NCI-H2196 (cell line): ENCODE measurements at regions not wholly inside any gene's neighbourhood (a gene's known extent, or its start where the extent isn't known, plus 50 kb on each side); places are given as distances from the start of the nearest gene placed in this dataset.

Source experiments
- DNase-seq: peaks from one replicate; lab custom pipeline; 2025; ENCODE audit not compliant: unreplicated experiment; lab: John Stamatoyannopoulos, UW

DNA sequence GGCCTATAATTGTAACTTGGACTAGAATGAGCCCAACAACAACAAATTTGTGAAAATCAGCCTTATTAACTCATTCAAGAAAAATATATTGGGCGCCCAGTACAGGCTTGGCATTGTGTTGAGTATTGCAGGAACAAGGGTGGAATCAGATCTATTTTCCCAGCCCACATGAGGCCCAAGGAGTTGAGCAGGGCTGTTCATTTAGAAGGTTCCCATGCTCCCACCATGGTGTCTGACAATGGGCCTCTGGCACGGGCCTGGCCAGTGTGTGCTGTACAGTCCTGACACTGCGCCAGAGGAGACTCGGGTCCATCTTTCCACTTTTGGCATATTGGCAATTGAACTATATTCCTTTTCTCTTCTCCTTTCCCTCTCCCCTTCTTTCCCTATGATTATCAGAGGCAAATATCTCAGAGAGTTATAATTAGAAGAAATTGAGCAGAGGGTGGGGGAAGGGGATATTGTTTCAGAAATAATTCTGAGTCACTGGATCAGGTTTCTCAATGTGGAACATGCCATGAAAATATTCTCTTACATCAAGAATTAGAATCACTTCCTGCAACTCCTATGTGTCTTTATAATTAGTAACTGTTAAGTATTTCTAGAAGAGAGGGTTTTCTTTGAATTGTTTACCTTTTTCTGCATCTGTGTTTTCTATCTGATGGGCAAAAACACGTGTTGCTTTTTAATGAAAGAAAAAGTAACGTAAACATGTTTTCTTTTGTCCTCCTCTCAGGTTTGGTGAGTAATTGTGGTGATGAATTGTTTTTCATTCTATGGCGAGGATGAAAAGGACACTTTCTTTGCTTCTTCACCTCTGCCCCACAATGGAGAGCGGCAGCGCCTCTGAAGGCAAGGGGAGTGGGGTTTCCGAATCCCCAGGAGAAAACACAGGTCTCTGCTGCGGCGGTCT, 209.4 kb downstream of the FOXA2 start:
- no peak for DNase-seq

DNA sequence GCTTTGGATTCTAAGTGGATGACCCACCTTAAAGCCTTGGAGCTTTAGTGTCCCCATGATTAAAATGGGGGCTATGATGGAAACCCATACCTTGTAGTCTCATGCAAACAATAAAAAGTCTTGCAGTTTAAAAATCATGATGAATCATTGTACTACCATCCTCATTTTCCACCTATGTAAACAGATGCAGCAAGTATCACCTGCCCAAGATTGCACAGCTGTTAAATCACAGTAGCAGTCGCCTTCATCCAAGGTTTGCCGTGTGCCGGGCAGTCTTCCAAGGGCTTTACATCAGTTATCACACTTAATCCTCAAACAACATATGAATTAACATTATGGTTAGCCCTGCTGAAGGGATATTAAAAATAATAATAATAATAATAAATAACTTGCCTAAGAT, 210.3 kb downstream of the FOXA2 start:
- DNase-seq = peak; percentile 26

DNA sequence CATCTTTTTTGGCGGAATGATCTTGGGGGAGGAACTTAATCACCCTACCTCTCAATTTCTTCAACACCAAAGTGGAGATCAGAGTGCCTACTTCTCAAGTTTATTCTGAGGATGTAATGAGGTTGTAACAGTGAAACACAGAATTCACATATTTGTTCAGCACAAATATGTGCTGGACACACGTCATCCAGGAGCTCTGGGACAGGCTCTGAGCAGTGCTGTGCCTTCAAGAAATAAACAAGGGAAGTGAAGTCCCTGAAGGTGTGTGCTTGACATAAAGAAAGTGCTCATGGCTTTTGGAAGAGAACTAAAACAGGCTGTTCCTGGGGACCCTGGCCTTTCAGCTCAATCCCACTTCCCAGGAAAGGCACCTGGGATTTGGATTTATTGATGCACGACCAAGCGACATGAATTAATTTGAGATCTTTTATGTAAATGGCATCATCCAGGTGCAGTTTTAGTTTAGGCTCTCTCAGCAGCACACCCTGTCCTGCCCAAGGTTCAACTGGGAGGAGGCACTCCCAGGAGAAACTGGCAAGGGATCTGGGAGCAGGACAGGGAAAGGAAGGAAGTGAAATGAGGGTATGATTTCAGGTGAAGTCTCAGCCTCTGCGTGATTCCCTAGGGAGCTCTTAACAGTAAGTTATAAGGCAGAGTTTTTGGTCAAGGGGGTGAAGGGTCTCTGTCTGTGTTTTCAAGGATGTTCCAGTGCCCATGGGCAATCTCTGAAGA, 211.0 kb downstream of the FOXA2 start:
- DNase-seq = no peak

DNA sequence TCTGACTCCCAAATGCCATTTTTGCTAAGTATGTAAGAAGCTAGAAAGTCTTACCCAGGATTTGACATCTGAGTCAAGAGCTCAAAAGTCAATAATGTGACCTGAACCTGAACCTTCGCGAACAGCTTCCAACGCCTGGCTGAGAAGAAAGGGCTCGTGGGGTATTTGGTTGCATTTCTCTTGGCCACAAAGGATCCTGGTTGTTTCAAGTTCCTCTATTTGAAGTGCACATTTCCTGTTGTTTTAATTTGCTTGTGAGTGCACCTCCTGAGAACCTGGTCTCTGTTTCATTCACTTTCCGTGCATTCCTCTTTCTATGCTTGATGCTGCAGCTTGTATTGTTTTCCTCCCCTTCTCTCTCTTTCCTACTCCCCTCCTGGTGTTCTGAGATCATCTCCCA, 212.5 kb downstream of the FOXA2 start:
- DNase-seq = peak; percentile 56

DNA sequence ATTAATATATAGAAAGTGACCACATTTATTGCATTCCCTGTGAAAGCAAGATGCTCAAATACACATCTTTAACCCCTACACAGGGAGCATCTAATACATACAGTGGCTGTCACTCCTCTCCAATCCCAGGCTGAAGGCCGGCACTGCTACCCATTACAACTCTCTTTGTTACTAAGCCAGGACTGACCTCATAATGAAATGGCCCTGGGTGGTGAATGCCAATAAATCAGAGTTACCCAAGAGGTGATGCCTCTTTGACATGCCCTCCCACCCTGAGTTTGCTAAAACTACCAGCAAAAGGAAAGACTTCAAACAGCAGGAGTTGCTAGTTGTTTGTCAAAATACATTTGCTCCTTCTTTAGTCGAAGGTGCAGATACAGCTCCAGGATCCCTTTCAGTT, 214.2 kb downstream of the FOXA2 start:
- no peak for DNase-seq

DNA sequence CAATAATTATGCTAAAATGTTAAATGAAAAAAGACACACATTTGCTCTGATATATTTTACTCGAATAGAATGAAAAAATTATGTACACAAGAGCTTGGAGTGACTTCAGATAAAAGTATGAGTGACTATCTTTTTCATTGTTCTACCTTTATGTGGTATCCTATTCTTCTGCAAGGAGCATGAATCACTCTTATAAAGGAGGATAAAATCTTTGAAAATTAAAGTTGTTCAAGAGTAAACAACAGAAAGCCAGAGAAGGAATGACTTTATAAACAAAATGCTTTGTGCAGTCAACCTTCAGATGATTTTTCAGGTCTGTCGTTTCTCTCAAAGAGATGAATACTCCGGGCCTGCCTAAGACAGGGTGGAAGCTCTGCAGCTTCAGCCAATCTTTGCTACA, 215.3 kb downstream of the FOXA2 start:
- DNase-seq = no peak

DNA sequence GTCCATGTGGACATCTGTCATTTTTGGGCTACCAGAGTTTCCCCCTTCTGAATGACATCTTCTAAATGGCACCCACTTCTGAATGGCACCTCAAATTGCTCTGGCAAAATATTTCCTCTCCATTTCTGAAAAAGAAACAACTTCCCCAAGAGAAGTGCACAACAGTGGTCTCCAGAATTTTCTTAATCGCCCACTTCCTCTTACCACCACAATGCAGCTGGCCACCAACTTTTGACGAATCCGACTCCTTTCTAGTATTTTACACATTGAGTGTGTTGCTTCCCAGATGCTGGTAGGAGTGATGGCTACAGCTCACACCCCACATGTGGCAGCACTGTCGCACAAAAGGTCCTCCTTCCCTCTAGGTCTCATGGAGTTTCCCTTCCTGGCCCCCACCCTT, 216.1 kb downstream of the FOXA2 start:
- DNase-seq = no peak

DNA sequence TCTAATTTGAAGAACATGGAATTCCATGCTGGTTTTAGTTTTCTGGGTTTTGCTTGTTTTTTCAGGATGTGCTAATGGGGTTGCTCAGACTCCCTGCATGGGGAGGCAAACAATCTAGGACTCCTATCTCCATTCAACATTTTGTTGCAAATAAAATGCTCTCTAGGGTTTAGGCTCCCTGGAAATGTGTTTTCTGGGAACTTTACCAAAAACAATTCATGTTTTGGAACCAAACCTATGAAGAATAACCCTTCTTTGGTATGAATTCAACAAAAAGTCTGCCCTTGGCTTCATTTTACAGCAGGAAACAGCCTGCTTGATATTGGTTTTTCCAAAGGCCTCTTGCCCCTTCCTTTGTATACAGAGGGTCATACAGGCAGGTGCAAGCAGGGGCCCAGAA, 217.7 kb downstream of the FOXA2 start:
- DNase-seq = peak; percentile 31

DNA sequence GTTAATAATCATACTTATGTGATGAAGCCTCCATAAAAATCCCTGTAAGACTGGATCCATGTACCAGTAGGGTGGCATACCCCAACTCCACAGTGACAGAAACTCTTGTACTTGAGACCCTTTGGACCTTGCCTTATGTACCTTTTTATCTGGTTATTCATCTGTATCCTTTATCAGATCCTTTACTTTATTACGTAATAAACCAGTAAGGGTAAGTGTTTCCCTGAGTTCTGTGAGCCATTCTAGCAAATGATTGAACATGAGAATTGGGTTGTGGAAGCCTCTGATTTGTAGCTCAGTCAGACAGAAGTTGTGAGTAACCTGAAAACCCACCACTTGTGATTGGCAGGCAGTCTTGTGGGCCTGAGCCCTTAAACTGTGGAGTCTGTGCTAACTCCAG, 229.7 kb downstream of the FOXA2 start:
- no peak for DNase-seq

DNA sequence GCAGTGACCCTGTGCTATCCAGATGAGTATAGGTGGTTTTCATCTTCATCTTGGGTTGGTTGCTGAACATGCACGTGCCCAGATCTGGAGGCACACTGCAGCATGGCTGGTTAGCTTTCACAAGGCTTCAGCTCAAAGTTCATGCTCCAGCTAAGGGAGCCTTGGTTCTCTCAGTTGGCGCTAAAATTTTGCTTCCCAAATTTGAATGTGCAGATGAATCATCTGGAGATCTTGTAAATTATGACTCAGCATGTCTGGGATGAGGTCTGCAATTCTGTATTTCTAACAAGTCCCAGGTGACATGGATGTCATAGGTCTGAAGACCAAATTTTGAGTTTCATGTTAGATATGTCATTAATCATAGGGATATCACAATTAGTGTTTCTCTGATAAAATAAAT, 230.8 kb downstream of the FOXA2 start:
- DNase-seq = no peak

DNA sequence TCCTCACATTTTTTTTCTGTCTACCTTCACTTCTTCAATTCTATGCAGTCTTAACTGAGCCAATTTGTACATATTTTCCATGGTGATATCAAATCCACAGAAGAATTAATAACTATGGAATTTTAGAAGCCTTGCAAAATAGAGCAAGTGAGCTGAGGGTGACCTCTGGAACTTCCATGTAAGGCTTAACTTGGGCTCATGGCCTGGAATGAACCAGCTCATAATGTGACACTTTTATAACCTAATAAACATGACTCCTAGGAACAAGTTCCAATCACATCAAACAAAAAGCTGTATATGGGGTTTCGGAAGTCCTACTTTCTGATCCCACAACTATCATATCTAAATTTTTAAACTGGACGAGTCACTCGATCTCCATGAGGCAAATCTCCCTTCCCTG, 232.4 kb downstream of the FOXA2 start:
- DNase-seq = no peak

DNA sequence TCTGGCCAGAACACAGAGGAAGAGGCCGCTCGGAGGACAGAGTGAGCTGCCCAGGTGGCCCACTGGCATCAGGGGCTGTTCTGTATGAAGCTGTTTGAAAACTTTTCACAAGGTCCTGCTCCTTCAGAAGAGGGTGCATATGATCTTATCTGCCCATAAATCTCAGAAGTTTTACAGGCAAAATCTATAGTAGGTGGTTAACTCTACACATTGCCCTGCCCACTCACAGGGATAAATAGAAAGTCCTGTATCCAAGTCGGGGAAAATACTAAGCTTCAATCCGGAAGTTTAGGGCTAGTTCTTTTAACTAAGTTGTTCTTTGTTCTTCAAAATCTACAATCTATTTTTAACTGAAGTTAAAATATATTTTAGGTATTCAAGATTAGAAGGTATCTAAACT, 233.7 kb downstream of the FOXA2 start:
- DNase-seq = no peak

DNA sequence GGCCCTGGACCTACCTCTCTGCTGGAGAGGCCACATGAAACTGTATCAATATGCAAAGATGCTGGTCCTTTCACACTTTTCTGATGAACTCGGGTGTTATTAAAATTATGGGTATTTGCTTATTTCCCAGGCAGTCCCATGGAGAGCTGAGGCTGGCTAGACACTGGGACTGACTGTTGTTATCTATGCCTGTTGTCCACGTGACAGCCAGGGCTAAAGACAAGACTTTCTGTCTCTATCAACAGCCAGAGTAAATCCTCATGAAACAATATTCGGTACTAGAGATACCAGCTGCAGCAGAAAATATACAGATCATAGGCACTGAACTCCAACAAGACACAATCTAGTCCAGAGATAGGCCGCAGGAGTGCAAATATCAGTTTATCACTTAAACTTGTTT, 236.4 kb downstream of the FOXA2 start:
- no peak for DNase-seq

DNA sequence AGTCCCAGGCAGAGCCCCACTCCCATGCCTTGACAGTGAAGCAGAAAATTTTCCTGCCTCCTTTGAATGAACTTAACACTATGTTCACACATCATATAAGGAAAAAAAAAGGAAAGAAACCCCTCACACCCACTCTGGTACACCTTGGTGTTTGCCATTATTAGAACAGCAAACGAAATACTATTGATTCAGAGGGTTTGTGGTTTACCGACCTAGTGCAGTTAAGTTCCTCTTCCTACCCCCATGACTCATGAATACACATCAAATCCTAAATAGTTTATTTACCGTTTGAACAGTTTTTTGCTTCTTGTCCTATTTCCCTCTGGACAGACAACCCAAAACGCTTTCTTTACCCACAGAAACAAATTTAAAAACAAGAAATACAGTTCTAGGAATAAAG, 237.7 kb downstream of the FOXA2 start:
- DNase-seq = no peak

DNA sequence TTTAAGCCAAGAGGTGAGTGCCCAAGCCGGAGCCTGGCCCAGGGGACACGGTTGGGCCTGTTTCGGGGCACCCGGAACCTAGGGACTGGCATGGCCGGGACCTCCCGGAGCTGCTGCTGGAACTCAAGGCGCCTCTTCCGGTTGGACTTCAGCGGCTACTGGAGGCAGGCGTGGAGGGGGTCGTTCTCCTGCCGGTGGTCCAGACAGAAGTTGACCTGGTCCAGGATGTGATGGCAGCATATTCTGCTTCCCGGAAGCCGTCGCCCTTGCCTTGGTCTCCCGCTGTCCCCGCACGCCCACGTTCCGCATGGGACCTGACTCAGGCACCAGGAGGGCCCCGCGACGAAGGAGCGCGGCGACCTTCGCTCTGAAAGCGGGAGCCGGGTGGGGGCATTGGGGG, 240.8 kb downstream of the FOXA2 start:
- no peak for DNase-seq

DNA sequence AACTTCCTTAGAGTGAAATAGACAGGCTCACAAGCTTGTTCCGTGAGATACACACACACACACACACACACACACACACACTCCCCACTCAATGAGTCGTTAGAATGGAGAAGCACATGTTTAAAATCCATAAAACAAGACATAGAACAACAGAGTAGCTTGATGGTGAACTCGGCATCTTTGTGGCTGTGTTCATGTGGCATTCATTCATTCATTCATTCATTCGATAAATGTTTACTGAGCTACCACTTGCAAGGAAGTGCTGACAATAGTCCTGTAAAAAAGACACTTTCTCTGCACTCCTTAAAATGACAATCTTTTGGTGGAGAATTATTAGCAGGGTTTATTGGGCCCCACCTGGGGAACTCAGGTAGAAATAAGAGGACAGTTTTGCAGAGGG, 242.0 kb downstream of the FOXA2 start:
- no peak for DNase-seq

DNA sequence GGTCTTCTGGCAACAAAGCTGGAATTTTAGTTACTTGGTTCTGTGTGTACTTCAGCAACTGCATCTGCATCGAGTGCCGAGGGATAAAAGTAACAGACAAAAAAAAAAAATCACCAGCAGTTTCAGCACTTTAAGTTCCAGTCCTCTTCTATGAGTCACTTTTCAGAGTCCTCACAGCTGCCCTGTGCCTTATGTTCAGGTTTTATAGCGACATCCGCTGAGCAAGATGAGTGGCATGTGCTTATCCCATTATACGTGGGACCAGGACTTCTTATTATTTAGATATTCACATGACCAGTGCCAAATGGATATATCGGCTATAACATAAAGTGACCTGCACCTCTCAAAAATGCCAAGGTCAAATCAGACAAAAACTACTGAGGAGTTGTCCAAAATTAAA, 242.9 kb downstream of the FOXA2 start:
- no peak for DNase-seq

DNA sequence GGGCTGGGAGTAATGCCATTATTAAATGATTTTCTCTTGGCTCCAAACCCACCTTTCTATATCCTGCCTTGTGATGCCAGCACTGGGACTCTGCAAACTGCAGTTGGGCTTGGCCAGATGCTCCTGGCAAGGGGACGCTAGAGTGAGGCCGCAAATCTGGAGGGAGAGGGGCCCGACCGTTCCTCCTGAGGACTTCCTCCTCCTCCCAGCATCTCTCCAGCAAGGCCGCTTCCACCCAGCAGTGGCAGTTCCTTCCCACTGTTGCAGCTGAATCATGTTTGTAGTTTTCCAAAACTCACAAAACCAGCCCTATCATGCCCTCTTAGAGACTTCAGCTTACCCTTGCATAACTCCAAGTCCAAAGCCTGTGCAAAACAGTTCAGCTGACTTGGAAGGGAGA, 244.4 kb downstream of the FOXA2 start:
- DNase-seq = no peak

DNA sequence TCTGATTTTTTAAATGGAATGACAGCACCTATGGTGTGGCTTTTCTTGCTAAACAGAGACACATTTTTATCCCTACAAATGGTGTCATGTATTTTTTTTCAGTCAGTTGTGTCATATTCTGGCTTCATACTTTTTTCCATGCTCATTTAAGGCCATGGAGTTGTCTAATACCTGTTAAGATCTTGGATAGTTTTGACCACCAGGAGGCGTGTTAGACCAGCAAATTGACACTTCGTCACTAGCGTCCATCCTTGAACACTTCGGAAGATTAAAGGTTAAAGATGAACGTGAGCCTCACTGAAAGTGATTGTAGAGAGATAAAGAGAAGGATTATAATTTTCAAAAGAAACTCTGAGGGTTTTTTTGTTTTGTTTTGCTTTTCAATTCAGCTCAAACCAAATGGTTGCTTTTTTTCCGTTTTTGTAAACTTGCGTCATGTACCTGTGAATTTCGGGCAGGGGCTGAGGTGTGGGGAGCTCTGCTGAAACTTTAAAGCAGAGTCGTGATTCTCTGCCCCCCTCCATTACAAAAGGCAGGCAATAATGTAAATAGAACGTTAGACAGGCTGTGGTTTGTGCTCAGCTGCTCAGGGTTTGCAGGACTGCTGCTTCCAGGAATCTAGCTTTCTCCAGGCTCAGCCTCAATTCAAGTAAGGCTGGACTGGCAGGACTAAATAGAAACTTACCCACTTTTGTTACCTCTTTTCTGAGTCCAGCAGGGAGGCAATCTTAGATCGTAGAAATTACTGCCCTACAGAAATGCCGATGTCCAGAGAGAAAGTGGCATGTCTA, 245.1 kb downstream of the FOXA2 start:
- peak; percentile 92 for DNase-seq

DNA sequence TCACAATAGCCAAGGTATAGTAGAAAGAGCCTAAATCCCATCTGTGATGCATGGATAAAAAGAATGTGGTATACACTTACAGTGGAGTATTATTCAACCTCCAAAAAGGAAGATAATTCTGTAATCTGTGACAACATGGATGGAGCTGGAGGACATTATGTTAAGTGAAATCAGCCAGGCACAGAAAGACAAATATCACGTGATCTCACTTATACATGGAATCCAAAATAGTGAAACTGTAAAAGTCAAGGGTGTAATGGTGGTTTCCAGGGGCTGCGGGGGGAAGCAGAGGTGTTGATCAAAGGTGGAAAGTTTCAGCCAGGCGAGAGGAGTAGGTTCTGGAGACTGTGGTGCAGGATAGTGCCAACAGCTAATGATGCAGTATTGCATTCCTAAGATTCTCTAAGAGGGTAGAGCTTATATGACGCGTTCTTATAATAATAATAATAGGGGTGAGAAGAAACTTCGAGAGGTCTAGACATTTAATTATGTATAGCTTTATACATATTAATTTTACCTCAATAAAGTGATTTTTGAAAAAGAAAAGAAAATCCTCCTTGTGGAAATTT, 246.1 kb downstream of the FOXA2 start:
- no peak for DNase-seq

DNA sequence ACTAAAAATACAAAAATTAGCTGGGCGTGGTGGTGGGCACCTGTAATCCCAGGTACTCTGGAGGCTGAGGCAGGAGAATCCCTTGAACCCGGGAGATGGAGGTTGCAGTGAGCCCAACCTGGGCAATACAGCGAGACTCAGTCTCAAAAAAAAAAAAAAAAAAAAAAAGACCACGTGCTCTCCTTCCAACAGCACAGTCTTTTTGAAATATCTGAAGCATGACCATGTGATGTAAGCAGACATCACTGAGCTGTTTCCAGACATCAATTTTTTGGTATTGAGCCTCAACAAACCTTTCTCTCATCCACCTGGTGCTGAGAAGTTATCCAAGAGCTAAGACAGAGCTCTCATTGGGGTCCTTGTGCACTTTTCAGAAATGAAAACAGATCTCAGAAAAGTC, 249.2 kb downstream of the FOXA2 start:
- DNase-seq = no peak
